ENCODE measurements at regions not wholly inside any gene's neighbourhood (a gene's known extent, or its start where the extent isn't known, plus 50 kb on each side); places are given as distances from the start of the nearest gene placed in this dataset.

GRCh38 chr3:35042210-35042991, 596.9 kb upstream of the ARPP21 start:
- FAIRE-seq (no peak), DNase-seq (ENCODE audit: insufficient read length, low spot score) (no peak)
- TF ChIP-seq PAX5 (IDR thresholded peaks at IDR 0.05; ENCODE audit: insufficient read depth, low read length, severe bottlenecking) (no peak), POU2F2 (IDR thresholded peaks at IDR 0.05; ENCODE audit: low read depth, low read length) (no peak), POLR2AphosphoS5 (IDR thresholded peaks at IDR 0.05; ENCODE audit: low read depth, low read length) (no peak), SPI1 (IDR thresholded peaks at IDR 0.05; ENCODE audit: low read depth, low read length) (no peak), TAF1 (IDR thresholded peaks at IDR 0.05; ENCODE audit: low read depth, low read length) (no peak), POLR2A (IDR thresholded peaks at IDR 0.05; ENCODE audit: low read depth, low read length) (no peak)

DNA sequence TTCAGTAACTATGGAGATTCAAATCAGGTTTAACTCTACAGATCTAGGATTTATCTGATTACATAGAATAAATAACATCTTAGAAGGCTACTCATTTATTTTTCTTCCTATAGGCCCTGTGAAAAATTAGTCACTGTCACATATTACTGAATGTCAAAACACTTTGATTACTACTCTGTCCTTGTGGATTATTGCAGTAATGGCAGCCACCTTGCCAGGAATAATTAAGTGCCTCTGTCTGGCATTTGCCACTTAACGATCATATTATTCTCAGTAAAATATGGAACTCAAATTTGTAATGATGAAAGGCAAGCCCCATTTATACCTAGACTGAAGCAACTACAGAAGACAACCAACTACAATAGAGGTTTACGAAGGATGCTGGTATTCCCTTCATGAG, 596.3 kb upstream of the ARPP21 start:
- FAIRE-seq (no peak), DNase-seq (ENCODE audit: insufficient read length, low spot score) (no peak)
- TF ChIP-seq POU2F2 (IDR thresholded peaks at IDR 0.05; ENCODE audit: low read depth, low read length) = no peak
- no peak for TF ChIP-seq PAX5 (IDR thresholded peaks at IDR 0.05; ENCODE audit: insufficient read depth, low read length, severe bottlenecking)
- no peak for TF ChIP-seq POLR2A (IDR thresholded peaks at IDR 0.05; ENCODE audit: low read depth, low read length)
- TF ChIP-seq TAF1 (IDR thresholded peaks at IDR 0.05; ENCODE audit: low read depth, low read length) = no peak
- no peak for TF ChIP-seq POLR2AphosphoS5 (IDR thresholded peaks at IDR 0.05; ENCODE audit: low read depth, low read length)
- no peak for TF ChIP-seq SPI1 (IDR thresholded peaks at IDR 0.05; ENCODE audit: low read depth, low read length)

DNA sequence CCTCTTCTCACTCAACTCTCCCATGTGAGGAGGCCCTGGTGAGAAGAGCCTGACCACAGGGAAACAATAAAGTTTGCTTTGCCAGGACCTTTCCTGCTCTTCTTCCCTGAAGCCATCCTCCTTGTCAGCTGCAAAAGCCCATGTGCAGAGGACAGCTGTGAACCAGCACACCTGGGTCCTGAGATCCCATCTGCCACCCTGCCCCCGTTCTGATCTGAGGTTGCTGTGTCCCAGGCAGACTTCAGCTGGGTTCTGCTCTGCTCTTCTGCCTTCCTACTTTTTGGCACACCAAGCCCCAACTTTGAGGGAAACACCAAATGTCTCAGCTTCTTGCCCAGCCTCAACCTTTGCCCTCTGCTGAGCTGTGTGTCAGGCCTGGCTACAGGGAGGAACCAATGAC, 595.1 kb upstream of the ARPP21 start:
- TF ChIP-seq PAX5 (IDR thresholded peaks at IDR 0.05; ENCODE audit: insufficient read depth, low read length, severe bottlenecking) (no peak), POU2F2 (IDR thresholded peaks at IDR 0.05; ENCODE audit: low read depth, low read length) (no peak), POLR2AphosphoS5 (IDR thresholded peaks at IDR 0.05; ENCODE audit: low read depth, low read length) (no peak), POLR2A (IDR thresholded peaks at IDR 0.05; ENCODE audit: low read depth, low read length) (no peak), SPI1 (IDR thresholded peaks at IDR 0.05; ENCODE audit: low read depth, low read length) (no peak), TAF1 (IDR thresholded peaks at IDR 0.05; ENCODE audit: low read depth, low read length) (no peak)
- no peak for FAIRE-seq

GRCh38 chr3:35045118-35045517, 594.2 kb upstream of the ARPP21 start:
- FAIRE-seq = no peak
- TF ChIP-seq POU2F2 (IDR thresholded peaks at IDR 0.05; ENCODE audit: low read depth, low read length) = no peak
- TF ChIP-seq PAX5 (IDR thresholded peaks at IDR 0.05; ENCODE audit: insufficient read depth, low read length, severe bottlenecking) = no peak
- no peak for TF ChIP-seq POLR2A (IDR thresholded peaks at IDR 0.05; ENCODE audit: low read depth, low read length)
- no peak for TF ChIP-seq TAF1 (IDR thresholded peaks at IDR 0.05; ENCODE audit: low read depth, low read length)
- no peak for TF ChIP-seq POLR2AphosphoS5 (IDR thresholded peaks at IDR 0.05; ENCODE audit: low read depth, low read length)
- no peak for TF ChIP-seq SPI1 (IDR thresholded peaks at IDR 0.05; ENCODE audit: low read depth, low read length)
- no peak for DNase-seq (ENCODE audit: insufficient read length, low spot score)

More for the DNA sequence above, 595.1 kb upstream of the ARPP21 start:
- DNase-seq (ENCODE audit: insufficient read length, low spot score) = no peak

- TF ChIP-seq POU2F2 (IDR thresholded peaks at IDR 0.05; ENCODE audit: low read depth, low read length) (no peak), PAX5 (IDR thresholded peaks at IDR 0.05; ENCODE audit: insufficient read depth, low read length, severe bottlenecking) (no peak), POLR2A (IDR thresholded peaks at IDR 0.05; ENCODE audit: low read depth, low read length) (no peak), POLR2AphosphoS5 (IDR thresholded peaks at IDR 0.05; ENCODE audit: low read depth, low read length) (no peak), SPI1 (IDR thresholded peaks at IDR 0.05; ENCODE audit: low read depth, low read length) (no peak), TAF1 (IDR thresholded peaks at IDR 0.05; ENCODE audit: low read depth, low read length) (no peak)
- DNase-seq (ENCODE audit: insufficient read length, low spot score) (no peak), FAIRE-seq (no peak)
These were observed 574.6 kb upstream of the ARPP21 start for GRCh38 chr3:35064761-35065160.

DNA sequence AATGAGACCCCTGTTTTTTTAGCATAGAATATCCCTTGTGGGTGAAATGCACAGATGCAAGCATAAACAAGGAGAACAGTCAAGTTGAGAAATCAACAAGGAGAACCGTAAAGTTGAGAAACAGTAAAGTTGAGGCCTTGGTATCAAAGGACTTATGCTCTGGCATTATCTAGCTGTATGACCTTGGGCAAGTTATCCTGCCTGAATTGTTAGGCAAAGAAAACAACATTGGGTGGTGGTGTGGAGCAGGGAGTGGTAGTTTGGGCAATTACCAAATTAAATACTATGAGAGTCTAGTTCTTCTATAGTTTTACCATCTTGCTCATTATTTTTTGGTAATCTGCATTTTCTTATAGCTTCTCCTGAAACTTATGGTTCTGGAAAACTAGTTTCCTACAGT, 573.4 kb upstream of the ARPP21 start:
- DNase-seq (ENCODE audit: insufficient read length, low spot score) (no peak), FAIRE-seq (no peak)
- TF ChIP-seq POLR2A (IDR thresholded peaks at IDR 0.05; ENCODE audit: low read depth, low read length) = no peak
- no peak for TF ChIP-seq POU2F2 (IDR thresholded peaks at IDR 0.05; ENCODE audit: low read depth, low read length)
- TF ChIP-seq PAX5 (IDR thresholded peaks at IDR 0.05; ENCODE audit: insufficient read depth, low read length, severe bottlenecking) = no peak
- no peak for TF ChIP-seq SPI1 (IDR thresholded peaks at IDR 0.05; ENCODE audit: low read depth, low read length)
- TF ChIP-seq TAF1 (IDR thresholded peaks at IDR 0.05; ENCODE audit: low read depth, low read length) = no peak
- TF ChIP-seq POLR2AphosphoS5 (IDR thresholded peaks at IDR 0.05; ENCODE audit: low read depth, low read length) = no peak

GRCh38 chr3:35067750-35068149, 571.6 kb upstream of the ARPP21 start:
- TF ChIP-seq SPI1 (IDR thresholded peaks at IDR 0.05; ENCODE audit: low read depth, low read length) = peak; percentile 61; the same call in 1 of the 2 replicates
- TF ChIP-seq POU2F2 (IDR thresholded peaks at IDR 0.05; ENCODE audit: low read depth, low read length) = no peak
- DNase-seq (ENCODE audit: insufficient read length, low spot score) = no peak
- FAIRE-seq = no peak

GRCh38 chr3:35070088-35070487, 569.2 kb upstream of the ARPP21 start:
- DNase-seq (ENCODE audit: insufficient read length, low spot score) = no peak
- FAIRE-seq = no peak
- TF ChIP-seq POU2F2 (IDR thresholded peaks at IDR 0.05; ENCODE audit: low read depth, low read length) (no peak), PAX5 (IDR thresholded peaks at IDR 0.05; ENCODE audit: insufficient read depth, low read length, severe bottlenecking) (no peak), TAF1 (IDR thresholded peaks at IDR 0.05; ENCODE audit: low read depth, low read length) (no peak), POLR2A (IDR thresholded peaks at IDR 0.05; ENCODE audit: low read depth, low read length) (no peak), SPI1 (IDR thresholded peaks at IDR 0.05; ENCODE audit: low read depth, low read length) (no peak), POLR2AphosphoS5 (IDR thresholded peaks at IDR 0.05; ENCODE audit: low read depth, low read length) (no peak)

GRCh38 chr3:35071772-35072171, 567.6 kb upstream of the ARPP21 start:
- DNase-seq (ENCODE audit: insufficient read length, low spot score) (no peak), FAIRE-seq (no peak)
- TF ChIP-seq POLR2A (IDR thresholded peaks at IDR 0.05; ENCODE audit: low read depth, low read length) = no peak

DNA sequence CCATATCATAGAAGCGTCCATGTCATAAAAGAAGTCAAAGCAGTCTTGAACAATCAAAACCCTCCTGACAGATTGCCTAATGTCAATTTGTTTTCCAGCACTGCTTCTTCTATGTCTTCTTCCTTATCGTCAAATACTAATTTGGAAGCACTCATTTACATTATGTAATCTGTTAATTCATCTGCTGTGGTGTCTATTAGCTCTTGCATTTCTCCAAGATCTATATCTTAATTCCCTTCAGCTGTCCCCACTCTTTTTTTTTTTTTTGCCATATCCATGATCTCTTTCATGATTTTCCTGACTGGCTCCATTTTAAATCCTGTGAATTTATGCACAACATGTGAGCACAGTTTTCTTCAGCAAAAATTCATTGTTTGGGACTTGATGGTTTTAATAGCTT, 560.5 kb upstream of the ARPP21 start:
- no peak for TF ChIP-seq PAX5 (IDR thresholded peaks at IDR 0.05; ENCODE audit: insufficient read depth, low read length, severe bottlenecking)
- DNase-seq (ENCODE audit: insufficient read length, low spot score) = no peak
- no peak for FAIRE-seq
